KMS-11 (cell line): ENCODE measurements at regions not wholly inside any gene's neighbourhood (a gene's known extent, or its start where the extent isn't known, plus 50 kb on each side); places are given as distances from the start of the nearest gene placed in this dataset.
"Not testable (repeated sequence)": the region's sequence is repeated elsewhere in the genome, so short reads cannot be mapped to it uniquely, and the experiment has no call there.

Experiments used
- H2AFZ ChIP-seq: fragments of 200-600 bp; sonication (generic); 2 replicates; pipeline ENCODE4 v1.6.1; 2016; ENCODE audit warnings: antibody characterized with exemption, mixed run types, low read depth
- H3K27ac ChIP-seq: fragments of 200-600 bp; sonication (generic); 2 replicates; pipeline ENCODE4 v1.6.1; 2016; ENCODE audit warnings: mild to moderate bottlenecking, mixed run types
- H3K27me3 ChIP-seq: fragments of 200-600 bp; sonication (generic); 2 replicates; pipeline ENCODE4 v1.6.1; 2017; ENCODE audit warnings: mild to moderate bottlenecking, low read depth, mixed run types, moderate library complexity; ENCODE audit not compliant: insufficient read depth
- H3K36me3 ChIP-seq: fragments of 200-600 bp; sonication (generic); 2 replicates; pipeline ENCODE4 v1.6.1; 2017; ENCODE audit warnings: mild to moderate bottlenecking, mixed run types; ENCODE audit not compliant: insufficient read depth
- H3K4me1 ChIP-seq: fragments of 200-600 bp; sonication (generic); 2 replicates; pipeline ENCODE4 v1.6.1; 2016; ENCODE audit warnings: mild to moderate bottlenecking, low read depth, mixed run types; ENCODE audit not compliant: poor library complexity, severe bottlenecking
- H3K4me2 ChIP-seq: fragments of 200-600 bp; sonication (generic); 2 replicates; pipeline ENCODE4 v1.7.0; 2016; ENCODE audit warnings: mild to moderate bottlenecking, mixed run types
- H3K4me3 ChIP-seq: fragments of 200-600 bp; sonication (generic); IDR thresholded peaks from 2 replicates; pipeline ENCODE4 v1.6.1; 2017; ENCODE audit warnings: low read depth, low read length, mixed read lengths; ENCODE audit not compliant: insufficient read depth
- H3K79me2 ChIP-seq: fragments of 200-600 bp; sonication (generic); 2 replicates; pipeline ENCODE4 v1.6.1; 2016; ENCODE audit warnings: low read depth, mixed run types; ENCODE audit not compliant: insufficient read depth
- H3K9ac ChIP-seq: fragments of 200-600 bp; sonication (generic); 2 replicates; pipeline ENCODE4 v1.6.1; 2016; ENCODE audit warnings: mild to moderate bottlenecking, mixed run types
- H4K20me1 ChIP-seq: fragments of 200-600 bp; sonication (generic); 2 replicates; pipeline ENCODE4 v1.6.1; 2016; ENCODE audit warnings: mild to moderate bottlenecking, mixed run types; ENCODE audit not compliant: insufficient read depth
- CTCF ChIP-seq: fragments of 200-600 bp; sonication (generic); conservative IDR thresholded peaks from 2 replicates; pipeline ENCODE4 v1.6.1; 2017; ENCODE audit warnings: low read depth, mild to moderate bottlenecking, antibody characterized with exemption, low read length, moderate library complexity, mixed read lengths

GRCh38 chr6:49326347-49326746 lies 136.7 kb downstream of the MMUT start:
- Histone ChIP-seq H3K9ac (no peak overlapping the region), H3K27me3 (no peaks in the 10 kb centered on the region), H3K36me3 (no peaks in the 10 kb centered on the region), H3K79me2 (no peaks in the 10 kb centered on the region), H3K4me2 (no peak overlapping the region), H2AFZ (no peak overlapping the region), H4K20me1 (no peaks in the 10 kb centered on the region), H3K4me3 (no peak overlapping the region), H3K4me1 (no peaks in the 10 kb centered on the region), H3K27ac (no peak overlapping the region)
- TF ChIP-seq CTCF = no peak

- H3K9ac ChIP-seq = no peak overlapping the region
- H3K4me2 ChIP-seq = no peak overlapping the region
- H3K27ac ChIP-seq = no peak overlapping the region
- H3K79me2 ChIP-seq = no peaks in the 10 kb centered on the region
- H3K36me3 ChIP-seq = no peaks in the 10 kb centered on the region
- no peak overlapping the region for H3K4me3 ChIP-seq
- H3K4me1 ChIP-seq = no peaks in the 10 kb centered on the region
- TF ChIP-seq CTCF = no peak
- no peak overlapping the region for H2AFZ ChIP-seq
- no peaks in the 10 kb centered on the region for H3K27me3 ChIP-seq
- no peaks in the 10 kb centered on the region for H4K20me1 ChIP-seq
These were observed 137.2 kb downstream of the MMUT start for GRCh38 chr6:49325891-49326290.

- no peak for TF ChIP-seq CTCF
- H2AFZ ChIP-seq = no peak overlapping the region
- H3K27me3 ChIP-seq = no peaks in the 10 kb centered on the region
- H3K4me3 ChIP-seq = no peak overlapping the region
- no peak overlapping the region for H3K27ac ChIP-seq
- no peaks in the 10 kb centered on the region for H3K36me3 ChIP-seq
- H3K4me2 ChIP-seq = no peak overlapping the region
- H4K20me1 ChIP-seq = no peaks in the 10 kb centered on the region
- H3K79me2 ChIP-seq = no peaks in the 10 kb centered on the region
- H3K4me1 ChIP-seq = no peaks in the 10 kb centered on the region
- no peak overlapping the region for H3K9ac ChIP-seq
These were observed 140.2 kb downstream of the MMUT start for GRCh38 chr6:49322861-49323260.

GRCh38 chr6:49321561-49322072 lies 141.4 kb downstream of the MMUT start:
- no peaks in the 10 kb centered on the region for H3K27me3 ChIP-seq
- H3K36me3 ChIP-seq = no peaks in the 10 kb centered on the region
- TF ChIP-seq CTCF = no peak
- H3K27ac ChIP-seq = no peak overlapping the region
- H3K4me3 ChIP-seq = no peak overlapping the region
- no peaks in the 10 kb centered on the region for H3K79me2 ChIP-seq
- H4K20me1 ChIP-seq = no peaks in the 10 kb centered on the region
- H3K9ac ChIP-seq = no peak overlapping the region
- no peaks in the 10 kb centered on the region for H3K4me1 ChIP-seq
- no peak overlapping the region for H2AFZ ChIP-seq
- no peak overlapping the region for H3K4me2 ChIP-seq

- TF ChIP-seq CTCF = no peak
- Histone ChIP-seq H3K27ac (no peak overlapping the region), H3K36me3 (no peaks in the 10 kb centered on the region), H3K4me2 (no peak overlapping the region), H3K27me3 (no peaks in the 10 kb centered on the region), H2AFZ (no peak overlapping the region), H3K79me2 (no peaks in the 10 kb centered on the region), H3K9ac (no peak overlapping the region), H4K20me1 (no peaks in the 10 kb centered on the region), H3K4me1 (no peaks in the 10 kb centered on the region), H3K4me3 (no peak overlapping the region)
These were observed 158.0 kb downstream of the MMUT start for GRCh38 chr6:49305010-49305409.

- H2AFZ ChIP-seq, H3K36me3 ChIP-seq, H3K79me2 ChIP-seq, H3K4me2 ChIP-seq, H3K27me3 ChIP-seq, H3K9ac ChIP-seq, H3K4me3 ChIP-seq, H3K27ac ChIP-seq, H4K20me1 ChIP-seq, H3K4me1 ChIP-seq: not testable (repeated sequence)
These were observed 158.7 kb downstream of the MMUT start for GRCh38 chr6:49304393-49304792.
